GM12801 (cell line): ENCODE measurements at regions not wholly inside any gene's neighbourhood (a gene's known extent, or its start where the extent isn't known, plus 50 kb on each side); places are given as distances from the start of the nearest gene placed in this dataset.

Experiments used
- TF ChIP-seq, protein P1 (sequence below): IDR thresholded peaks from one replicate; pipeline ENCODE4 v1.5.1; 2011; ENCODE audit warnings: control low read depth; ENCODE audit not compliant: insufficient read length; ENCODE audit errors: extremely low read depth

DNA sequence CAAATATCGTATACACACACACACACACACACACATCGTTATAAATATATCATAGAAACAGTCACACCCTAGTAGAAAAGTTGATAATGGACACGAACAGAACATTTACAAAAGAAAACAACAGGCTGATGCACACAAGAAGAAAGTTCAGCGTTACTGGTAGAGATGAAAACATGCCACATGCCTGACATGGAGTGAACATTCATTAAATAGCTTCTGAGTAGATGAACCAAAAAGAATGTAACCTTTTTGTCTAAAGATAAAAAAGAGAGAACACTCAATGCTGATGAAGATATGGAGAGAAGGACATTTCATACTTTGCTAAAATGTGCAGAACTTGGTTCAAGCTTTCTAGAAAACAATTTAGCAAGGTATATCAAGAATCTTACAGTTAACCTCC is 173.4 kb upstream of the KLF14 start:
- TF ChIP-seq, protein P1, sequence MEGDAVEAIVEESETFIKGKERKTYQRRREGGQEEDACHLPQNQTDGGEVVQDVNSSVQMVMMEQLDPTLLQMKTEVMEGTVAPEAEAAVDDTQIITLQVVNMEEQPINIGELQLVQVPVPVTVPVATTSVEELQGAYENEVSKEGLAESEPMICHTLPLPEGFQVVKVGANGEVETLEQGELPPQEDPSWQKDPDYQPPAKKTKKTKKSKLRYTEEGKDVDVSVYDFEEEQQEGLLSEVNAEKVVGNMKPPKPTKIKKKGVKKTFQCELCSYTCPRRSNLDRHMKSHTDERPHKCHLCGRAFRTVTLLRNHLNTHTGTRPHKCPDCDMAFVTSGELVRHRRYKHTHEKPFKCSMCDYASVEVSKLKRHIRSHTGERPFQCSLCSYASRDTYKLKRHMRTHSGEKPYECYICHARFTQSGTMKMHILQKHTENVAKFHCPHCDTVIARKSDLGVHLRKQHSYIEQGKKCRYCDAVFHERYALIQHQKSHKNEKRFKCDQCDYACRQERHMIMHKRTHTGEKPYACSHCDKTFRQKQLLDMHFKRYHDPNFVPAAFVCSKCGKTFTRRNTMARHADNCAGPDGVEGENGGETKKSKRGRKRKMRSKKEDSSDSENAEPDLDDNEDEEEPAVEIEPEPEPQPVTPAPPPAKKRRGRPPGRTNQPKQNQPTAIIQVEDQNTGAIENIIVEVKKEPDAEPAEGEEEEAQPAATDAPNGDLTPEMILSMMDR, result no peak

DNA sequence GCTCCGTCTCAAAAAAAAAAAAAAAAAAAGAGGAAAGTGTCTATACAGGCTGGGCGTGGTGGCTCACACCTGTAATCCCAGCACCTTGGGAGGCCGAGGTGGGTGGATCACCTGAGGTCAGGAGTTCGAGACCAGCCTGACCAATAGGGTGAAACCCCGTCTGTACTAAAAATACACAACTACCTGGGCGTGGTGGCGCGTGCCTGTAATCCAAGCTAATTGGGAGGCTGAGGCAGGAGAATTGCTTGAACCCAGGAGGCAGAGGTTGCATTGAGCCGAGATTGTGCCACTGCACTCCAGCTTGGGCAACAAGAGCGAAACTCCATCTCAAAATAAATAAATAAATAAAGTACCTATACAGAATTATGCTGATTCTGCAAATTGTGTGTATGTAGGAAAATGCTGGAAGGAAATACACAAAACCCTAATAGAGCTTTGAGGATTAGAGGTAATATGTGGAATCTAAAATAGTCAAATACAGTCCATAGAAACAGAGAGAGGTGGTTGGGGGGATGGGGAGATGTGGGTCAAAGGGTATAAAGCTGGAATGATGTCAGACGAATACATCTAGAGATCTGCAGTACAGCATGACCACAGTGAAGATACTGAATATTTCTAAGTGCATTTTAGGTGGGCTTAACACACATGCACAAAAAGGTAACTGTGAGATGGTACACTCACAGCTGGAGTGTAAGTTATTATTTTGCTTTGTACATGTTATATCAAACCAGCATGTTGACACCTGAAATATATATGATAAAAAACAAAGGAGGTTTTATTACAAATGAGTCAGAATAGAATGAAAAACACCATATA is 174.5 kb upstream of the KLF14 start:
- TF ChIP-seq, protein P1, result no peak

DNA sequence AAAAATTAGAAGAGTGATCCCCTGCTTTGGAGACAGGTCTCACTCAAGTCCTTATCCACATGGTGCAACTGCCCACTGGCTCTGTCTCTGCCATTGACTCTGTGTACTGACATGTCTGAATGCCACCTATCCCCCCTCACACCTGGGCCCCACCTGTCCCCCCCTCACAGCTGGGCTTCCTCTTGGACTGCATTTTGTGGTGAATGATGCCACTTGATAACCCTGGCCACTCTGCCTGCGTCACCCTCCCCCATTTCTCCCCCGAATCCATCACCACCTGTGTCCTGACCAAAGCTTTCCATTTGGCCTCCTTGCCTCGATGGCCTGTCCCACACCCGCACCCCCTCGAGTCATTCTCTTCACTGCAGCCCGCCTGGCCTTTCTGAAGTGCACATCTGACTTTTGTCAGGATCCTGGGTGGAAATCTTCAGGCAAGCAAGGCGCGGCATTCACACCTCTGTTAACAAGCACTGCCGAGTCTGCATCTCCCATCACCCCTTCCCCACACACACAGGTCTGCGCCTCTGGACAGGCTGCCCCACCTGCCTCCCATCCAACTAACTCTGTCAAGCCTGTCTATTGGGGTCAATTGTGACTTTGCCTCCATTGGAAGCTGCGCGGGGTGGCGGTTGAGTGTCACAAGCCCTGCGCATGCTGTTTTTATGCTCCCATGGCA is 175.3 kb upstream of the KLF14 start:
- TF ChIP-seq, protein P1, result no peak

DNA sequence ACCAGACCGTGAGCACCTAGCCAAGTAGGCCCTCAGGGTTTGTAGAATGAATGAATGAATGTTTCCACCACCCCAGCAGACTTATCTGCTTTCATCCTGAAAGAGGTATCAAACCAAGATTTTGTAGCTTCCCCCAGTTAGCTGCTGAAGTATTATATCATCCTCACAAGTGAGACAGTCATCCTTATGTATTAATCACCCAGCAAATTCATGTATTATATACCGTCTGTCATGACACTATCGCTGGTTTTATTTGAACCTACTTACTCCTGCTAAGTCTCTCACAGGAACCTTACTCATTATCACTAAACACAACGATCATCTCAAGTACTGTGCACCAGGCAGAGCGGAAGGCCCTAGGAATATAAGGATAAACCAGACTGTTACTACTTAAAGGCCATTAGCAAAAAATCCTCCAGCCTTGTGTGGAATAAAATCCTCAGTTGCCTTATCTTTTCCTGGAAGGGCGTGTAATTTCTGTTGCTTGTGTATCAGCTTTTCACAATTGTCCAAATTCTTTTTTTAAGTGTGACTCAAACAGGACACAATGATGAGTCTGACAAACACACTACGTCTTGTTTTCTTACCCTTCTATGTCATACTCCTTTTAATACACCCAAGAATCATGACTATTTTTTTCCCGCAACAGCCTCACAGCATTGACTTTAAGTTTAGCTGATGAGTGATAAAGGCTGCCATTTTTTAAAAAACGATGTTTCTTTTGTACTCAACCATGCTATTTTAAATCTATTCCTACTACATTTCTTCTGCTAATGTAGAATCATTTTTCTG is 176.1 kb upstream of the KLF14 start:
- TF ChIP-seq, protein P1, result no peak

DNA sequence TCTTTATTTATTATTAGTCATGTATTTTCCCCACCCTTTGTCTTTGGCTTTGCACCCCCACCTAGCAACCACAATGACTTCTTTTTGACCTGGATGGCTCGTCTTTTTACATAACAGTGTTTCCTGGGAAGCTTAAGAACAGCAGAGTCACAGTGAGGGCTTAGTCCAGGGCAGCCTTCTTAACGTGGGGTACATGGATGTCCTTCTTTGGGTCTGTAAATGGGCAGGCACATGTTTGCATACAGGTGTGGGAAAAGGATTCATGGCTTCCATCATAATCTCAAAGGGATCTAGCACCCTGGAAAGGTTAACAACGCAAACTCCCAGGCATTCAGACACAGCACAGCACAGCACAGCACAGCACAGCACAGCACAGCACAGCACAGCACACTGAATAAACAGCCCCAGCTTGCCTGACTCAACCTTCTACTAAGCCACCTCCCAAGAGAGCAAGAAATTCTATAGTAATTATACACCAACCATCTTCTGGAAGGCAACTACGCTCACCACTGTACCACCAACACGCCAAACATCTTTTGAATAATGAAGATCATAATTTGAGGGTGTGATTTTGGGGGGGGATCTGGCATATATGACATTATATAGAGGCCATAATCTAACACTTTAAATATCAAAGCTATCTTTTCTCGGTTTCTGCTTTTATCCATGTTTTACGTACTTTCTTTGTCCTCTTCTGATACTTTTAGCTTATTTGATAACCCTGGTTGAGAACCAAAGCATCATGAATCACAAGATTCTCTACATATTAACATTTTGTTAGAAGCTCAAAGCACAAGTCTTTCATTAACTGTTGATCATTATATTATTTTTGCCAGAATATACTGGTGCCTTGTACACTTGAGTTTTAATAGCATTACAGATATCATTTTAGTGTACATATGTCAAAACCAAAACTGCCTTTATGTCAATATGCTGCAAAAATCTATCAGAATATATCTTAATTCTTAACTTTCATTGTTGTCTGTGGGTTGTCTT is 177.2 kb upstream of the KLF14 start:
- TF ChIP-seq, protein P1, result no peak

DNA sequence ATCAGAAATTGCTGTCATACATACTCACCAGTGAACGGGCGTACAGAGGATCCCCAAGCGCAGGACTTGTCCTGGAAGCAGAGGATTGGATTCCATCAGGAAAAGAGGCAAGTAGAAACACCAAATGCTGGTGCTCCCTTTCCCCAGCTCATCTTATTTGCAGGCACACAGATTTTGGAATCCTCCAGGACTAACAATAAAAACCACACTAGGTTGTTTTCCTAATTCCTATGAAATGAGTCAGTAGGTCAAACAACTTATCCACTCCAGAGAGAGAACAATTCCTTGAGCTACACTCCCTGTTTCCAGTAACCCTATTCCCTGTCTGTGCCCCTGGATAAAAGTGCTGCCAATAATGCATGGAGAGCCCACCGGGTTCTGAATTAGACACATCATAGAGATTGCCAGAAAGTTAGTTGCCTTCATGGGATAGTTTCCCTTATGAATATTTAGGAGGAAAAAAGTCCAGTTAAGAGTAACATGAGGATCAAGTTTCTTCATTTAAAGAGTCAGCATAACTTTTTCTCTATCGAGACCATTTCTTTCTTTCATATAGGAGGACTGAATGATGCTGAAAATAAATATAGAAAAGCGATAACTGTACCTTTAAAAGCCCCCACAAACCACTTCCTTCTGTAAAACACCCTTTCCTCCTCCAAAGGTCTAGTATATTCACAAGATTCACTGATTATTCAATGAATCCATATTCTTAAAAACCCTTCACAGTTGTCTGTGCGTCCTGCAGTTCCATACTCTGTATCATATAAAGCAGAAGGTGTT is 178.3 kb upstream of the KLF14 start:
- TF ChIP-seq, protein P1, result no peak
